HG03108 (cell line): ENCODE measurements at regions not wholly inside any gene's neighbourhood (a gene's known extent, or its start where the extent isn't known, plus 50 kb on each side); places are given as distances from the start of the nearest gene placed in this dataset.
"Not testable (repeated sequence)": the region's sequence is repeated elsewhere in the genome, so short reads cannot be mapped to it uniquely, and the experiment has no call there.

ENCODE experiments used
- ATAC-seq: cut with Tn5 transposase; IDR thresholded peaks from one replicate; pipeline ENCODE4 v1.9.1; 2021; ENCODE audit warnings: moderate library complexity; ENCODE audit not compliant: unreplicated experiment

- ATAC-seq: no peak
Measured at GRCh38 chr14:106141242-106142220, 615.1 kb downstream of the TMEM121 start.

- ATAC-seq: not testable (repeated sequence)
Measured at GRCh38 chr14:106145731-106146130, 619.3 kb downstream of the TMEM121 start.

GRCh38 chr14:106153362-106153955 lies 627.1 kb downstream of the TMEM121 start:
- ATAC-seq: not testable (repeated sequence)

DNA sequence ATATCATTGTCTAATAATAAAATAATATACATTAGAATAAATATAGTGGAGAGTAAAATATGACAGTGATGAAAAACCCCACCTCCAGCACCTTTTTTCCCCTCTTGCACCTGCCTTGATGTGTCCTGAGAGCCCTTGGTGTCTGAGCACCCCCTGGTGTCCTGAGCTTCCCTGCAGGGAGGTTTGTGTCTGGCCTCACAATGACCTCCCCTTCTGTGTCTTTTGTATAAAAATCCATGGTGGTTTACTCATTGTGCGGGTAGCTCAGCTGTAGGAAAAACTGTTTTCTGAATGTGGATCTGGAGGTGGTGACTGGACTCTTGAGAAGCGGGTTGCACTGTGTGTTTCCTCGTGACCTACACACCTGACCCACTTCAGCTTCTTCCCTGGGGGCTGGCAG lies 636.9 kb downstream of the TMEM121 start:
- ATAC-seq: no peak

- not testable (repeated sequence) for ATAC-seq
Measured at GRCh38 chr14:106163812-106164211, 637.4 kb downstream of the TMEM121 start.

GRCh38 chr14:106166232-106166631 lies 639.8 kb downstream of the TMEM121 start:
- no peak for ATAC-seq

GRCh38 chr14:106166650-106167204 lies 640.3 kb downstream of the TMEM121 start:
- no peak for ATAC-seq

DNA sequence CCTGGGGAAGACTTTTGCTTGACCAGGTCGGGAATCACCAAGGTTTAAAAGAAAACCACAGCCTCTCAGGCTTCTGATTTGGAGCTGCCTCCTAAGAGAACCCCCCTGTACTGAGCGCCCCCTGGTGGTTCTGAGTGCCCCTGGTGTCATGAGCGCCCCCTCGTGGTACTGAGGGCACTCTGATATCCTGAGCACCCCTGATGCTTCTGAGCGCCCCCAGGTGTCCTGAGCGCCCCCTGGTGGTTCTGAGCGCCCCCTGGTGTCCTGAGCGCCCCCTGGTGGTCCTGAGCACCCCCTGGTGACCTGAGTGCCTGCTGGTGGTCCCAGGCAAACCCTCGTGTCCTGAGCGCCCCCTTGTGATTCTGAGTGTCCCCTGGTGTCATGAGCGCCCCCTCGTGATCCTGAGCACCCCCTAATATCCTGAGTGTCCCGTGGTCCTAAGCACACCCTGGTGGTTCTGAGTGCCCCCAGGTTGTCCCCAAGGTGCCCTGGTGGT lies 643.8 kb downstream of the TMEM121 start:
- ATAC-seq: not testable (repeated sequence)

- ATAC-seq: no peak
Measured at GRCh38 chr14:106174206-106174605, 647.8 kb downstream of the TMEM121 start.

GRCh38 chr14:106177266-106178246 lies 651.2 kb downstream of the TMEM121 start:
- ATAC-seq: not testable (repeated sequence)

DNA sequence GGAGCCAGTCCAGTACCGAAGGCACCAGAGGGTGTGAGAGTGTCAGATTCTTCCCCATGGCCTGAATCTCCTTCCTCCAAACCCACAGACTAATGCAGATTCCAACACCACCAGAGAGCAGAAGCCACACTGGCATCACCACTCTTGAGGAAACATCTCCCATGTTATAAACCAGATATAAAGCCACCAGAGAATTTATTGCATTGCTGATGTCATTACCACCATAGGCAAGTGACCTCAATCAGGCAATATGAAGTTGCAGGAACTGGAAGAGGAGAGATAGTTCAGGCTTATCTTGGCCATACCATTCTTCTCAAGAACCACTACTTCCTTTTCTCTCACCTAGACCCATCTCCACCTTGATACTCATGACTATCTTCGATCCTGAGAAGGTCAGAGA lies 653.4 kb downstream of the TMEM121 start:
- ATAC-seq: no peak

GRCh38 chr14:106184771-106185170 lies 658.4 kb downstream of the TMEM121 start:
- not testable (repeated sequence) for ATAC-seq

DNA sequence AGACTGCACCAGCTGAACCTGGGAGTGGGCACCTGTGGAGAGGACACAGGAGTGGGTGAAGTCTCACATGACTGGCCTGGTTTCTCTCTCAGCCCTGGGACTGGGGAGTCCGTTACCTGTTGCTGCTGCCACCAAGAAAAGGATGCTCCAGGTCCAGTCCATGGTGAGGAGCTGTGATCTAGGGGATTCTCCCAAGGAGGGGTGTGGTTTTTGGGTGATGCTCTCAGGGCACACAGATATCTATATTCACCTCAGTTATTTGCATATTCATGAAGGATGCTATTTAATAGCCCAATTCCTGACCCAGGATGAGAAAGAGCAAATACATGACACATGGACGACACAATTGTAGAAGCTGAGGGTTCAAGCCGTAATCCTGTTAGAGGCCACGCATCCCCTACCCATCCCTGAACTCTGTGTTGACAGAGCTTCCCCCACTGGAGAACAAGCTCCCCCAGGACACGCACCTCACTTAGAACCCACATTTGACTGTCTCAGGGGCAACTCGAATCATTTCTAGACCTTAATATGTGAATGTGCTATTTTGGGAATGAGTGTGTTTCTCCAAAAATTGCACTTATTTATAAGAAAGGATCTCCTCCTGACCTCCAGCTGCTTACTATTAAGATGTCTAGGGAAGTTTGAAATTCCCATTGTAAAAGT lies 658.9 kb downstream of the TMEM121 start:
- not testable (repeated sequence) for ATAC-seq

DNA sequence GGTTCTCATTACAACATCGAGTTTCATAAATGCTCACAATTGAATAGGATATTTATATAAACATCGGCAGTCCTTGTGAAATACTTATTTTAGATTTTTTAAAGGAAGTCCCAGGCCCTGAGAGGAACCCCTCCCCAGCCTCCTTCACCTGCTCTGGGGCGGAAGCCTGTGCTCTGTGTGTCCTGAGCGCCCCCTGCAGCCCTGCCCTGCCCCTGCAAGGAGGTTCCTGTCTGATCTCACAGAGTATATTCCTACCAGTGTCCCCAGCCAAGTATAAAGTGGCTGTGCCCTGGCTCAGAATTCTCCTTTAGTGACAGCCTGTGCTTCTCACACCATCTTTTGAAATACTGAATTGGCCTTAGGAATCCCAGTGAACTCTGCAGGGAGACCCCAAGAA lies 659.5 kb downstream of the TMEM121 start:
- ATAC-seq: no peak

GRCh38 chr14:106187216-106187615 lies 660.8 kb downstream of the TMEM121 start:
- no peak for ATAC-seq

DNA sequence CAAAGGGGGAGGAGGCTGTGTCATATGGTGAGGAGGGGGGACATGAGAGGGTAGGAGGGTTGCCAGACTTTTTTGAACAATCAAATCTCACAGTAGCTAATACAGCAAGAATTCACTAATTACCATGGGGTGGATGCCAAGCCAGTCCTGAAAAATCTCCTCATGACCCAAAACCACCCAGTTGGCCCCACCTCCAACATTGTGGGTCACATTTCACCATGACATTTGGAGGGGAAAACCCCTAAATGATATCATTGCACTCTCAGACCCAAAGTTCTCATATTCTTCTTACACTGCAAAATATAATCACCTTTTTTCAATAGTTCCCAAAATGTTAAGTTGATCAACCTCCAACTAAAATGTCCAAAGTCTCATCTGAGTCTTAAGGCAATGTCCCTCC lies 666.3 kb downstream of the TMEM121 start:
- not testable (repeated sequence) for ATAC-seq

- not testable (repeated sequence) for ATAC-seq
Measured at GRCh38 chr14:106196459-106196858, 670.1 kb downstream of the TMEM121 start.

DNA sequence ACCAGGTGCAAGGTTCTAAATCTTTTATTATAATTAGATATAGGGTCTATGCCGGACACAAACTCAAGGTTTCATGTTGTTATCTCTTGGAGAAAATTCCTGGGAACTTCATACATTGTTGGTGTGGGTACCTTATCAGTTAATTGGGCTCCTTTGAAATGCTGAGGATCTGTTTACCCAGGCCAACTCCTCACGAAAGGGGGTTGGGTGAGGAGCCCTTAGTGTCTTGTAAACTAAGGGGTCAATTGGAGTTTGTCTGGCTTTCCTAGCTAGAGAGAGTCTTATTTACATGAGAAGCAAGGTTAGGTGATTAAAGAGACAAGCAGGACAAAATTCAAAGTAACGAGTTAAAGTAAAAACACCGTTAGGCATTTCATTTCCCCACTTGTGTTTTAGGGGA lies 670.9 kb downstream of the TMEM121 start:
- not testable (repeated sequence) for ATAC-seq

- no peak for ATAC-seq
Measured at GRCh38 chr14:106199097-106199496, 672.7 kb downstream of the TMEM121 start.
